A673 (cell line): ENCODE measurements at regions not wholly inside any gene's neighbourhood (a gene's known extent, or its start where the extent isn't known, plus 50 kb on each side); places are given as distances from the start of the nearest gene placed in this dataset.

Experiments used
- EZH2 ChIP-seq: fragments of 200-600 bp; sonication (generic); IDR thresholded peaks from 2 replicates; pipeline ENCODE4 v1.6.1; 2017; ENCODE audit warnings: borderline replicate concordance, low read depth, mild to moderate bottlenecking, mixed read lengths, antibody characterized with exemption, low read length; ENCODE audit not compliant: poor library complexity, severe bottlenecking
- TF ChIP-seq, protein P1 (sequence below): fragments of 300-800, 200-600 bp; sonication (generic); conservative IDR thresholded peaks from 2 replicates; pipeline ENCODE4 v1.5.1; 2017; ENCODE audit warnings: low read depth, mild to moderate bottlenecking, antibody characterized with exemption, low read length, moderate library complexity, mixed read lengths

DNA sequence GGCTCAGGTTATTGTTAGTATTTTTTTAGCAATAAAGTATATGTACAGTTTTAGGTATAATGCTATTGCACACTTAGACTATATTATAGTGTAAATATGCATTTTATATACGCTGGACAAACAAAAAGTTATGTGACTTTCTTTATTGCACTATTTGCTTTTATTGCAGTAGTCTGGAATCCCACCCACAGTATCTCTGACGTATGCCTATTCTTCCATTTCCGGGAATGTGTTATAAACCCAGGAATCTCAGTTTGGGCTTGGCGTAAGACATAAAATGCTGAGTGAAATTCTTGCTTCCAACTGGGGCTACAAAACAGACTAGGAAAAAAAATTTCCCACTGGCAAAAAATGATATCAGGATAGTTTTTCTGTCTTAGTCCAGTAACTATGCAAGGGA is 119.1 kb downstream of the HTR1A start:
- TF ChIP-seq, protein P1, sequence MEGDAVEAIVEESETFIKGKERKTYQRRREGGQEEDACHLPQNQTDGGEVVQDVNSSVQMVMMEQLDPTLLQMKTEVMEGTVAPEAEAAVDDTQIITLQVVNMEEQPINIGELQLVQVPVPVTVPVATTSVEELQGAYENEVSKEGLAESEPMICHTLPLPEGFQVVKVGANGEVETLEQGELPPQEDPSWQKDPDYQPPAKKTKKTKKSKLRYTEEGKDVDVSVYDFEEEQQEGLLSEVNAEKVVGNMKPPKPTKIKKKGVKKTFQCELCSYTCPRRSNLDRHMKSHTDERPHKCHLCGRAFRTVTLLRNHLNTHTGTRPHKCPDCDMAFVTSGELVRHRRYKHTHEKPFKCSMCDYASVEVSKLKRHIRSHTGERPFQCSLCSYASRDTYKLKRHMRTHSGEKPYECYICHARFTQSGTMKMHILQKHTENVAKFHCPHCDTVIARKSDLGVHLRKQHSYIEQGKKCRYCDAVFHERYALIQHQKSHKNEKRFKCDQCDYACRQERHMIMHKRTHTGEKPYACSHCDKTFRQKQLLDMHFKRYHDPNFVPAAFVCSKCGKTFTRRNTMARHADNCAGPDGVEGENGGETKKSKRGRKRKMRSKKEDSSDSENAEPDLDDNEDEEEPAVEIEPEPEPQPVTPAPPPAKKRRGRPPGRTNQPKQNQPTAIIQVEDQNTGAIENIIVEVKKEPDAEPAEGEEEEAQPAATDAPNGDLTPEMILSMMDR: no peak
- TF ChIP-seq EZH2: no peak
